ENCODE measurements at regions not wholly inside any gene's neighbourhood (a gene's known extent, or its start where the extent isn't known, plus 50 kb on each side); places are given as distances from the start of the nearest gene placed in this dataset.

- no peak for DNase-seq
- no peak overlapping the region for H3K9ac ChIP-seq (ENCODE audit: insufficient read depth in 1 of 2, low read length in 2 of 2)
- 74 to 86% methylated on average over 5 of the region's 5 CpGs for WGBS, 2 donors
- H3K4me1 ChIP-seq (ENCODE audit: control insufficient read depth in 5 of 5, insufficient read depth in 5 of 5, low read length in 5 of 5) = no peaks in the 10 kb centered on the region
- no peak overlapping the region for H3K27ac ChIP-seq (ENCODE audit: low read depth in 1 of 2, low read length in 1 of 2)
- TF ChIP-seq CTCF (IDR thresholded peaks at IDR 0.05; ENCODE audit: control extremely low read depth, extremely low read depth) = no peak
- no peak overlapping the region for H3K4me3 ChIP-seq
- H3K9me3 ChIP-seq (ENCODE audit: control insufficient read depth in 4 of 4, insufficient read depth in 3 of 4, low read length in 3 of 4) = no peaks in the 10 kb centered on the region
- no peak for ATAC-seq (ENCODE audit: insufficient read depth, low FRiP score)
- no peaks in the 10 kb centered on the region for H3K27me3 ChIP-seq (ENCODE audit: control insufficient read depth in 3 of 3, insufficient read depth in 3 of 3, low read length in 2 of 3)
- H3K36me3 ChIP-seq (ENCODE audit: control insufficient read depth in 4 of 4, insufficient read depth in 4 of 4, low read length in 4 of 4) = no peaks in the 10 kb centered on the region
These were observed 158.5 kb downstream of the DKK1 start for GRCh38 chr10:52472406-52473146.

GRCh38 chr10:52474265-52474664 is 160.2 kb downstream of the DKK1 start:
- no peaks in the 10 kb centered on the region for H3K27me3 ChIP-seq (ENCODE audit: control insufficient read depth in 3 of 3, insufficient read depth in 3 of 3, low read length in 2 of 3)
- TF ChIP-seq CTCF (IDR thresholded peaks at IDR 0.05; ENCODE audit: control extremely low read depth, extremely low read depth) = no peak
- H3K4me1 ChIP-seq (ENCODE audit: control insufficient read depth in 5 of 5, insufficient read depth in 5 of 5, low read length in 5 of 5) = no peaks in the 10 kb centered on the region
- DNase-seq = no peak
- no peak for ATAC-seq (ENCODE audit: insufficient read depth, low FRiP score)
- H3K9me3 ChIP-seq (ENCODE audit: control insufficient read depth in 4 of 4, insufficient read depth in 3 of 4, low read length in 3 of 4) = no peaks in the 10 kb centered on the region
- no peak overlapping the region for H3K4me3 ChIP-seq
- WGBS, 2 donors = 85 to 89% methylated on average over 2 of the region's 2 CpGs
- H3K36me3 ChIP-seq (ENCODE audit: control insufficient read depth in 4 of 4, insufficient read depth in 4 of 4, low read length in 4 of 4) = no peaks in the 10 kb centered on the region
- H3K27ac ChIP-seq (ENCODE audit: low read depth in 1 of 2, low read length in 1 of 2) = no peak overlapping the region
- H3K9ac ChIP-seq (ENCODE audit: insufficient read depth in 1 of 2, low read length in 2 of 2) = no peak overlapping the region

- no peaks in the 10 kb centered on the region for H3K9me3 ChIP-seq (ENCODE audit: control insufficient read depth in 4 of 4, insufficient read depth in 3 of 4, low read length in 3 of 4)
- TF ChIP-seq CTCF (IDR thresholded peaks at IDR 0.05; ENCODE audit: control extremely low read depth, extremely low read depth) = no peak
- no peak for DNase-seq
- no peak for ATAC-seq (ENCODE audit: insufficient read depth, low FRiP score)
- H3K27me3 ChIP-seq (ENCODE audit: control insufficient read depth in 3 of 3, insufficient read depth in 3 of 3, low read length in 2 of 3) = no peaks in the 10 kb centered on the region
- H3K36me3 ChIP-seq (ENCODE audit: control insufficient read depth in 4 of 4, insufficient read depth in 4 of 4, low read length in 4 of 4) = no peaks in the 10 kb centered on the region
- 82 to 90% methylated on average over 4 of the region's 4 CpGs for WGBS, 2 donors
- H3K9ac ChIP-seq (ENCODE audit: insufficient read depth in 1 of 2, low read length in 2 of 2) = no peak overlapping the region
- H3K27ac ChIP-seq (ENCODE audit: low read depth in 1 of 2, low read length in 1 of 2) = no peak overlapping the region
- no peaks in the 10 kb centered on the region for H3K4me1 ChIP-seq (ENCODE audit: control insufficient read depth in 5 of 5, insufficient read depth in 5 of 5, low read length in 5 of 5)
- H3K4me3 ChIP-seq = no peak overlapping the region
These were observed 163.2 kb downstream of the DKK1 start for GRCh38 chr10:52477305-52477704.

- DNase-seq = no peak
- Histone ChIP-seq H3K9ac (ENCODE audit: insufficient read depth in 1 of 2, low read length in 2 of 2) (no peak overlapping the region), H3K9me3 (ENCODE audit: control insufficient read depth in 4 of 4, insufficient read depth in 3 of 4, low read length in 3 of 4) (no peaks in the 10 kb centered on the region), H3K4me3 (no peak overlapping the region), H3K4me1 (ENCODE audit: control insufficient read depth in 5 of 5, insufficient read depth in 5 of 5, low read length in 5 of 5) (no peaks in the 10 kb centered on the region), H3K27me3 (ENCODE audit: control insufficient read depth in 3 of 3, insufficient read depth in 3 of 3, low read length in 2 of 3) (no peaks in the 10 kb centered on the region), H3K27ac (ENCODE audit: low read depth in 1 of 2, low read length in 1 of 2) (no peak overlapping the region), H3K36me3 (ENCODE audit: control insufficient read depth in 4 of 4, insufficient read depth in 4 of 4, low read length in 4 of 4) (no peaks in the 10 kb centered on the region)
- TF ChIP-seq CTCF (IDR thresholded peaks at IDR 0.05; ENCODE audit: control extremely low read depth, extremely low read depth) = no peak
- no peak for ATAC-seq (ENCODE audit: insufficient read depth, low FRiP score)
- 66 to 77% methylated on average over 3 of the region's 3 CpGs for whole genome bisulfite sequencing, 2 donors
These were observed 165.5 kb downstream of the DKK1 start for GRCh38 chr10:52479567-52479966.

All from lung (tissue), 11 donors.